Central memory CD8-positive, alpha-beta T cell (primary cell): ENCODE measurements at regions not wholly inside any gene's neighbourhood (a gene's known extent, or its start where the extent isn't known, plus 50 kb on each side); places are given as distances from the start of the nearest gene placed in this dataset.
"Not testable (repeated sequence)": the region's sequence is repeated elsewhere in the genome, so short reads cannot be mapped to it uniquely, and the experiment has no call there.

Experiments
- ATAC-seq: fragments of 150-1000 bp; cut with Tn5 transposase; replicated peaks from 2 replicates; pipeline ENCODE4 v1.10.0; 2022; ENCODE audit warnings: mild to moderate bottlenecking, moderate FRiP score, moderate number of reproducible peaks; ENCODE audit not compliant: poor library complexity, severe bottlenecking; ENCODE audit errors: extremely low read depth
- DNase-seq, 2 donors: peaks; one replicate each; pipeline ENCODE4 v3.0.0; 2021; ENCODE audit warnings: low spot score in 2 of 2
- H3K27ac Mint-ChIP-seq: one replicate; pipeline ENCODE4 v1.8.0; 2022; ENCODE audit warnings: low read depth, mild to moderate bottlenecking, moderate library complexity, mixed read lengths
- H3K27me3 Mint-ChIP-seq: one replicate; pipeline ENCODE4 v1.8.0; 2022; ENCODE audit warnings: mixed read lengths
- H3K36me3 Mint-ChIP-seq: one replicate; pipeline ENCODE4 v1.8.0; 2022; ENCODE audit warnings: mild to moderate bottlenecking, moderate library complexity, mixed read lengths; ENCODE audit not compliant: insufficient read depth
- H3K4me1 Mint-ChIP-seq: one replicate; pipeline ENCODE4 v1.8.0; 2022; ENCODE audit warnings: mixed read lengths
- H3K4me3 Mint-ChIP-seq: one replicate; pipeline ENCODE4 v1.8.0; 2022; ENCODE audit warnings: mild to moderate bottlenecking, moderate library complexity, mixed read lengths
- H3K9me3 Mint-ChIP-seq: one replicate; pipeline ENCODE4 v1.8.0; 2022; ENCODE audit warnings: mixed read lengths

DNA sequence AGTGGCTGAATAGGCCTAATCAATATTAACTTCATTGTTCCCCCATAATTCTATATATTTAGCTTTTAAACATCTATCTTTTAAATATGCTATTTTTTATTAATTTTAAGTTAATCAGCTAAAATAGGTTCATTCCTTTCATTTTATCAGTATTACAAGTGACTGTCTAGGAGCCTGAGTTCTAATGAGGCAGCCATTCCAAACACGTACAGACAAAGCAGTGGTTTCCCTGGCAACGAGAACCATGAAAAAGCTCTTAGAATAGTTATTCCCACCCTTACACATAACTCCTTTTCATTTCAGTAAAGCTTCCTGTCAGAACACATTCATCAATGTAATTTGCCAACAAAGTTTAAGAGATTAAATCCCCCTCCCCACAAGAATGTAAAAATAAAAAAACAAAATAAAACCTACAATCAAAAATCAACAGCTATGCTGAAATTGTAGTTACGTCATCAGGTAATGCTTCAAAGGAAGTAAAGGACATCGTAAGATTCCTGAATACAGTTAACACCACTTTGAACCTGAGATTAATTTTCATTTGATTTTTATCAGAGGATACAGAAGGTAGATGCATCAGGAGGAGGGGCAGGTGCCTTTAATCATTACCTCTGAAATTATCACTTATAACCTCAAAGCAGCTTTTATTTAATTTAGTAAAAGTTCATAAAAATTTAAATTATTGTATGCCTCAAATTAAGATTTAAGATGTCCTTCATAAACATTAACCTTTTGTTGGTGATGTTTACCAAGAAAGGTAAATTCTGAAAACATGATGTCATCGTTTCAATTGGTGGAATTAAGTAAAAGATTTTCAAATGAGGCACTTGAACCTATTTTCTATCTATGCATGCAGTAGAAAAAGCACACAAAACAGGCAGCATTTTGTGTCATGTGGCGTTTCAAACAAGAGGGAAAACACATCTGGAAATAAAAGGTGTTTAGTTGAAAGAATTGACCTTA, 967.2 kb upstream of the FOXG1 start:
- not testable (repeated sequence) for DNase-seq, H3K4me3 Mint-ChIP-seq, H3K36me3 Mint-ChIP-seq, H3K4me1 Mint-ChIP-seq, H3K27ac Mint-ChIP-seq, H3K27me3 Mint-ChIP-seq, ATAC-seq
- H3K9me3 Mint-ChIP-seq = peaks cover 12% of the 10 kb centered on the region

DNA sequence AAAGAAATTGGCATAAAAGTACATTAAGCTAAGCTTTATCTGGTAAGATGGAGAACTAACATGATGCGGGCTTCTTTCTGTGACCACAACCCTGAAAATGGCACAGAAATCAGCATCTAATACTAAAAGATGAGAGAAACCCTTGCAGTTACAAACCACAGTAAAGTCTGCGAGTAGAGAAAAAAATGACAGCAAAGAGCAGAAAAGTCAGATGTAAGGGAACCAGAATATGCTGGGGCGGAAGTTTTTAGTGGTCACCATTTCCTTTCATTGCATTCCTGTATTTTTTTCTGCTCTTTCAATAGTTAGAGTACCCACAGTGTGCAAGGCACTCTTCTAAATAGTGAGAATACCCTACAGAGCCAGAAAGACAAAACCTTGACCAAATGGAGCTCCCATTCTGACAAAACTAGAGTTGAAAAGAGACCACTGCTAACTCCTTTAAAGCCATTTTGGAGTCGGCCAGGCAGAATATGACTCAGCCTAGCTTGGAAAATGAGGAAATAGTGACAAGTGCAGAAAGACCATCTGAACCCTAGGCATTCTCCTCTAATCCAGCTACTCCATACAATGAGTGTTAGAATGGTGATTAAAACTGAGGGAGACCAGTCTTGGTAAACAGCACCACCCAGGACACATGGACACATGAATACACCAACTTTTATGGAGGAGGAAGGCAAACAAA, 948.7 kb upstream of the FOXG1 start:
- not testable (repeated sequence) for H3K4me3 Mint-ChIP-seq, H3K4me1 Mint-ChIP-seq, H3K9me3 Mint-ChIP-seq, H3K27me3 Mint-ChIP-seq, H3K27ac Mint-ChIP-seq, ATAC-seq, DNase-seq, H3K36me3 Mint-ChIP-seq

GRCh38 chr14:27826149-27826548, 940.4 kb upstream of the FOXG1 start:
- ATAC-seq, H3K4me3 Mint-ChIP-seq, H3K27ac Mint-ChIP-seq, H3K27me3 Mint-ChIP-seq, H3K9me3 Mint-ChIP-seq, H3K36me3 Mint-ChIP-seq, DNase-seq, H3K4me1 Mint-ChIP-seq: not testable (repeated sequence)

DNA sequence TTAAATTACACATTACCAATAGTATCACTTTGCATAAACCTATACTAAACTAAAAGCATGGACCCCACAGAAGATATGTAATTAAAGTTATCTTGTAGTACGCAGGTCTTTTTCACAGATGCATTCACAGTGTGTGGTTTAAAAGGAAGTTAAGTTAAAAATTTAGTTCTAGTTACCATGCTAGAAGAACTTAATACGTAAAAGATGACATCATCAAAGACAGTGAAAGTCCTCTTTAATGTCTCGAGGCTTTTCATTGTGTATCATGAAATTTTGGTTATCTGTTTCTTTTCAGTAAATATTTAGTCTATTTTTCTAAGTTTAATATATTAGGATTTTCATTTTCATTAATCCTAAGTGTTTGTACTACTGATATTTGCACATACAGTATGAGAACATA, 934.6 kb upstream of the FOXG1 start:
- not testable (repeated sequence) for DNase-seq, H3K27ac Mint-ChIP-seq, H3K27me3 Mint-ChIP-seq, ATAC-seq, H3K4me3 Mint-ChIP-seq, H3K9me3 Mint-ChIP-seq, H3K4me1 Mint-ChIP-seq, H3K36me3 Mint-ChIP-seq

GRCh38 chr14:27833001-27833400, 933.6 kb upstream of the FOXG1 start:
- DNase-seq, H3K36me3 Mint-ChIP-seq, H3K27me3 Mint-ChIP-seq, H3K27ac Mint-ChIP-seq, H3K9me3 Mint-ChIP-seq, ATAC-seq, H3K4me1 Mint-ChIP-seq, H3K4me3 Mint-ChIP-seq: not testable (repeated sequence)

DNA sequence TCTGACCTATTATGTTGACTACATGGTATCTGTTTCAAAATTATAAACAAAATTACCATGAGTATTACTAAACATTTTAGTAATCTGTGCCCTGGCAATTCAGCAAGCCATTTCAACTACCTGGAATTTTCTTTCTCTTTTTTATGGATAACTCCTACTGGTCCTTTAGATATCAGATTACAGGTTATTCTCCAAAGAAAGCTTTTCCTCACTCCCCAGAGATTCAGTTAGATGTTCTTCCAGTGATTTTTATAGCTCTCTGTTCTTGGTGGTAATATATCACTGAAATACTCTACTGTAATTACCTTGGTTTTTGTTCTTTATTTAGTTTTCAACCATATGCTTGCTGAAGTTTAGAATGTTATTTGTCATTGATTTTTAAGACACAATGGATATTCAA, 930.2 kb upstream of the FOXG1 start:
- ATAC-seq = no peak
- no peak for DNase-seq

DNA sequence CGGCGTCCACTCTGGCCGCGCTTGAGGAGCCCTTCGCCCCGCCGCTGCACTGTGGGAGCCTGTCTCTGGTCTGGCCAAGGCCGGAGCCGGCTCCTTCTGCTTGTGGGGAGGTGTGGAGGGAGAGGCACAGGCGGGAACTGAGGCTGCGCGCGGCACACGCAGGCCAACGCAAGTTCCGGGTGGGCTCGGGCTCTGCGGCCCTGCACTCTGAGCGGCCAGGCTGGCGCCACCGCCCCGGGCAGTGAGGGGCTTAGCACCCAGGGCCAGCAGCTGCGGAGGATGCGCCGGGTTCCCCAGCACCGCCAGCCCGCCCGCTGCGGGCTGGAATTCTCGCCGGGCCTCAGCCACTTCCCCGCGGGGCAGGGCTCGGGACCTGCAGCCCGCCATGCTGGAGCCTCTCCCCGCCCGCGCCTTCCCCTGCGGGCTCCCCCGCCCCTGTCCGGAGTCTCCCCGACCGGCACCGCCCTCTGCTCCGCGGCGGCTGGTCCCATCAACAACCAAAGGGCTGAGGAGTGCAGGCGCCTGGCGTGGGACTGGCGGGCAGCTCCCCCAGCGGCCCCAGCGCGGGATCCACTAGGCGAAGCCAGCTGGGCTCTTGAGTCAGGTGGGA, 921.2 kb upstream of the FOXG1 start:
- no peaks in the 10 kb centered on the region for H3K36me3 Mint-ChIP-seq
- H3K27ac Mint-ChIP-seq = no peak overlapping the region
- peaks cover 21% of the 10 kb centered on the region for H3K9me3 Mint-ChIP-seq
- no peaks in the 10 kb centered on the region for H3K4me1 Mint-ChIP-seq
- no peak overlapping the region for H3K4me3 Mint-ChIP-seq
- ATAC-seq = no peak
- no peak for DNase-seq
- H3K27me3 Mint-ChIP-seq = no peaks in the 10 kb centered on the region

More for the DNA sequence above, 930.2 kb upstream of the FOXG1 start:
- H3K27me3 Mint-ChIP-seq = no peaks in the 10 kb centered on the region
- no peaks in the 10 kb centered on the region for H3K4me1 Mint-ChIP-seq
- H3K36me3 Mint-ChIP-seq = peaks cover 2% of the 10 kb centered on the region
- no peak overlapping the region for H3K27ac Mint-ChIP-seq
- no peak overlapping the region for H3K4me3 Mint-ChIP-seq
- peaks cover 13% of the 10 kb centered on the region for H3K9me3 Mint-ChIP-seq

- Mint-ChIP-seq H3K4me1 (no peaks in the 10 kb centered on the region), H3K36me3 (no peaks in the 10 kb centered on the region), H3K9me3 (peaks cover 22% of the 10 kb centered on the region), H3K27ac (no peak overlapping the region), H3K4me3 (no peak overlapping the region), H3K27me3 (no peaks in the 10 kb centered on the region)
- DNase-seq = no peak
- no peak for ATAC-seq
Observed at GRCh38 chr14:27845902-27846301, 920.7 kb upstream of the FOXG1 start.

DNA sequence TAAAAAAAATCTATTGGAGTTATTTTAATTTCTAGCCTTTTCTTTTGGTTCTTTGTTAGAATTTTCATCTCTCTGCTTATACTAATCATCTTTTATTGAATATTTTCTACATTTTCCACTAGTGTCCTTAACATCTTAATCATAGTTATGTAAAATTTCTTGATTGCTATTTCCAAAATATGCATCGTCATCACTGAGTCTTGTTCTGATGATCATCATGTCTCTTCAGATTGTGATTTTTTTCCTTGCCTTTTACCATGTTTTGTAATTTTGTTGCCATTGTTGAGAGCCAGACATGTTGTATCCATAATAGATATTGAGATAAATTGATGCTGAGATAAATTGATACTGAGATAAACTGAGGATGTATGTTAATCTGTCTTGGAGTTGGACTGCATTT, 919.1 kb upstream of the FOXG1 start:
- not testable (repeated sequence) for H3K36me3 Mint-ChIP-seq, H3K4me1 Mint-ChIP-seq

GRCh38 chr14:27849193-27849592, 917.4 kb upstream of the FOXG1 start:
- not testable (repeated sequence) for ATAC-seq, H3K4me1 Mint-ChIP-seq, H3K27ac Mint-ChIP-seq, DNase-seq, H3K4me3 Mint-ChIP-seq, H3K36me3 Mint-ChIP-seq, H3K27me3 Mint-ChIP-seq
- peaks cover 33% of the 10 kb centered on the region for H3K9me3 Mint-ChIP-seq

More for the DNA sequence above, 919.1 kb upstream of the FOXG1 start:
- H3K4me3 Mint-ChIP-seq, H3K27ac Mint-ChIP-seq, DNase-seq, ATAC-seq, H3K27me3 Mint-ChIP-seq: not testable (repeated sequence)
- peaks cover 28% of the 10 kb centered on the region for H3K9me3 Mint-ChIP-seq

- Mint-ChIP-seq H3K9me3 (peaks cover 10% of the 10 kb centered on the region), H3K36me3 (no peaks in the 10 kb centered on the region), H3K27ac (no peak overlapping the region), H3K4me3 (no peak overlapping the region), H3K4me1 (no peaks in the 10 kb centered on the region), H3K27me3 (no peaks in the 10 kb centered on the region)
- DNase-seq (no peak), ATAC-seq (no peak)
Observed at GRCh38 chr14:27862684-27863083, 903.9 kb upstream of the FOXG1 start.

DNA sequence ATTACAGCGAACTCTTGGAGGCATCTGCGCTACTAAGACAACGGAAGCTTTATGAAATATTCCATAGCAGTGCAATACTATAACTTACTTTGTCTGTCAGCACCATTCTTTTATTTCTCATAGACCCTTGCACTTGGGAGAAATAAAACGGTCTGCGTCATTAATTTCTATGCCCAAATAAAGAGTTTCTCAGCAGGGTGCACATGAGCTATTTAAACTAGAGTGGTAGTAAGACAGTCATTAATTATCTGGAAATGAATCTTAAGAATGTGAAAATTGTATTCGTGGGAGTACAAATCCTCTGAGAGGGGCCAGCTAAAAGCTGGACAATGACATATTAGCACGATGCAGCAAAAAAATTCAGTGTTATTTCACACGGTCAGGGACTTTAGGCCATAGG, 903.4 kb upstream of the FOXG1 start:
- Mint-ChIP-seq H3K9me3 (peaks cover 10% of the 10 kb centered on the region), H3K36me3 (no peaks in the 10 kb centered on the region), H3K4me1 (no peaks in the 10 kb centered on the region), H3K27ac (no peak overlapping the region), H3K27me3 (no peaks in the 10 kb centered on the region), H3K4me3 (no peak overlapping the region)
- ATAC-seq (no peak), DNase-seq (no peak)
